Cardiac fibroblast (primary cell): ENCODE measurements at regions not wholly inside any gene's neighbourhood (a gene's known extent, or its start where the extent isn't known, plus 50 kb on each side); places are given as distances from the start of the nearest gene placed in this dataset.

ENCODE experiments used
- DNase-seq, 2 donors: peaks; one replicate each; pipeline versions ENCODE4 v3.0.0 to v3.0.0-alpha.2; 2010; ENCODE audit warnings: low read depth in 2 of 2
- H3K4me3 ChIP-seq, 2 donors: replicated peaks in 1 of 2; 1 replicate in 1 of 2; 2 replicates in 1 of 2; pipeline ENCODE4 v1.5.1; 2011; ENCODE audit warnings: low read depth in 2 of 2, low read length in 2 of 2, mild to moderate bottlenecking in 2 of 2, moderate library complexity in 1 of 2
- CTCF ChIP-seq: IDR thresholded peaks from one replicate; pipeline ENCODE4 v1.5.1; 2011; ENCODE audit warnings: low read depth, mild to moderate bottlenecking, low read length, inconsistent platforms

GRCh38 chr1:55285834-55286233, 70.7 kb upstream of the USP24 start:
- TF ChIP-seq CTCF: no peak
- DNase-seq: peak in 1 of 2 donors; percentile 24
- H3K4me3 ChIP-seq: no peak overlapping the region

GRCh38 chr1:55284856-55285255, 69.7 kb upstream of the USP24 start:
- peak; percentile 62 for TF ChIP-seq CTCF
- DNase-seq: peak; percentile 72 to 73
- no peak overlapping the region for H3K4me3 ChIP-seq

GRCh38 chr1:55282058-55282457, 66.9 kb upstream of the USP24 start:
- no peak for DNase-seq
- TF ChIP-seq CTCF: no peak
- H3K4me3 ChIP-seq: no peak overlapping the region

GRCh38 chr1:55280731-55281130, 65.6 kb upstream of the USP24 start:
- no peak for TF ChIP-seq CTCF
- no peak for DNase-seq
- H3K4me3 ChIP-seq: no peak overlapping the region

- no peak overlapping the region for H3K4me3 ChIP-seq
- DNase-seq: no peak
- TF ChIP-seq CTCF: no peak
Measured at GRCh38 chr1:55279627-55280026, 64.5 kb upstream of the USP24 start.

GRCh38 chr1:55278378-55278777, 63.2 kb upstream of the USP24 start:
- H3K4me3 ChIP-seq: no peak overlapping the region
- no peak for TF ChIP-seq CTCF
- DNase-seq: no peak

GRCh38 chr1:55277377-55278130, 62.4 kb upstream of the USP24 start:
- no peak overlapping the region for H3K4me3 ChIP-seq
- peak; percentile 80 to 87 for DNase-seq
- peak; percentile 85 for TF ChIP-seq CTCF
